WTC11 (cell line): ENCODE measurements at regions not wholly inside any gene's neighbourhood (a gene's known extent, or its start where the extent isn't known, plus 50 kb on each side); places are given as distances from the start of the nearest gene placed in this dataset.

Source experiments
- CREB1 ChIP-seq: sonication (generic); formaldehyde crosslinking; IDR thresholded peaks from 2 replicates; pipeline ENCODE4 v1.8.0; 2023; ENCODE audit warnings: mild to moderate bottlenecking, missing genetic modification reagents
- CREM ChIP-seq: sonication (generic); formaldehyde crosslinking; IDR thresholded peaks from 2 replicates; pipeline ENCODE4 v1.8.1; 2022; ENCODE audit warnings: mild to moderate bottlenecking, missing genetic modification reagents, moderate library complexity
- CTCF ChIP-seq: fragments of 200-600 bp; IDR thresholded peaks from 2 replicates; pipeline ENCODE4 v1.8.0; 2022; ENCODE audit warnings: antibody characterized with exemption
- FOXP1 ChIP-seq: sonication (generic); formaldehyde crosslinking; IDR thresholded peaks from 2 replicates; pipeline ENCODE4 v1.8.0; 2022; ENCODE audit warnings: missing genetic modification reagents, mild to moderate bottlenecking, moderate library complexity, borderline replicate concordance
- MYBL2 ChIP-seq: sonication (generic); formaldehyde crosslinking; IDR thresholded peaks from 2 replicates; pipeline ENCODE4 v1.8.1; 2023; ENCODE audit warnings: mild to moderate bottlenecking, moderate library complexity, missing genetic modification reagents
- NR2C2 ChIP-seq: sonication (generic); formaldehyde crosslinking; IDR thresholded peaks from 2 replicates; pipeline ENCODE4 v1.8.0; 2022; ENCODE audit warnings: mild to moderate bottlenecking, missing genetic modification reagents
- TEAD4 ChIP-seq: sonication (generic); formaldehyde crosslinking; IDR thresholded peaks from 2 replicates; pipeline ENCODE4 v1.8.0; 2022; ENCODE audit warnings: mild to moderate bottlenecking, missing genetic modification reagents
- TP53 ChIP-seq: sonication (generic); formaldehyde crosslinking; IDR thresholded peaks from 2 replicates; pipeline ENCODE4 v1.8.1; 2023; ENCODE audit warnings: mild to moderate bottlenecking, missing genetic modification reagents
- ZNF423 ChIP-seq: fragments of 250-450 bp; sonication (Bioruptor Pico); IDR thresholded peaks from 2 replicates; pipeline ENCODE4 v2.1.2; 2022; ENCODE audit warnings: mild to moderate bottlenecking, moderate library complexity

- TF ChIP-seq FOXP1 (CRISPR knock-in tag), result no peak
- no peak for TF ChIP-seq CREB1 (CRISPR knock-in tag)
- TF ChIP-seq NR2C2, result no peak
- TF ChIP-seq MYBL2 (CRISPR knock-in tag), result no peak
- no peak for TF ChIP-seq TP53 (CRISPR knock-in tag)
- TF ChIP-seq CTCF, result no peak
- TF ChIP-seq ZNF423, result no peak
- no peak for TF ChIP-seq TEAD4 (CRISPR knock-in tag)
- no peak for TF ChIP-seq CREM (CRISPR knock-in tag)
Observed at GRCh38 chr12:92039046-92039445, 106.6 kb downstream of the BTG1 start.
